ENCODE measurements at regions not wholly inside any gene's neighbourhood (a gene's known extent, or its start where the extent isn't known, plus 50 kb on each side); places are given as distances from the start of the nearest gene placed in this dataset.

DNA sequence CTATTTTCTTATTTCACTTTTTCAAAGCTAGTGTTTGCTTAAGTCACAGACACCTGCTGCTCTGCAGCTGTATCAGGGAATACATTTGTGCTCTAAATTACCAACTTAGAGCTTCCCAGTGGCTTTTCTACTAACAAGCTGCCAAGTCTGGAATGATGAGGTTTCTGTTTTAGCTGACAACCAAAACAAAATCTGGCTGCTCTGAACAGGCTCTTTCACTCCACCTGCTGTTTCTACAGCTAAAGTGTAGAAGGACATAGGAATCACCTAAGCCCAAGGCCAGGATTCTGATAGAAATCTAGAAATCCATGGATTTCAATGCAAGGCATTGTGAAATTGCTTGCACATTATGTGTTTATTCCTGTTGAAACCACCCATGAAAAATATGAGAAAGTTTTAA, 201.2 kb downstream of the SUCLG1 start:
- intact Hi-C loops (cut with micrococcal nuclease; ENCODE audit: unreplicated experiment): no loop called here
- Histone ChIP-seq H3K36me3 (ENCODE audit: control insufficient read depth, insufficient read depth, low read length) (no peaks in the 10 kb centered on the region), H3K4me1 (ENCODE audit: control insufficient read depth, insufficient read depth, low read length) (no peaks in the 10 kb centered on the region), H3K4me3 (ENCODE audit: low read depth in 2 of 2, low read length in 2 of 2) (no peak overlapping the region), H3K27ac (ENCODE audit: low read length) (no peak overlapping the region), H3K9me3 (ENCODE audit: control insufficient read depth, insufficient read depth, low read depth, low read length) (no peaks in the 10 kb centered on the region), H3K27me3 (ENCODE audit: control insufficient read depth, insufficient read depth, low read length) (no peaks in the 10 kb centered on the region)
- DNase-seq (ENCODE audit: low read depth, low spot score): no peak
- ATAC-seq: no peak
- CTCF ChIA-PET: no interaction called here
- POLR2A ChIA-PET: no interaction called here
- TF ChIP-seq SIN3A (IDR thresholded peaks at IDR 0.05; ENCODE audit: borderline replicate concordance, insufficient read depth, low read depth, low read length): no peak
- TF ChIP-seq, protein P1, sequence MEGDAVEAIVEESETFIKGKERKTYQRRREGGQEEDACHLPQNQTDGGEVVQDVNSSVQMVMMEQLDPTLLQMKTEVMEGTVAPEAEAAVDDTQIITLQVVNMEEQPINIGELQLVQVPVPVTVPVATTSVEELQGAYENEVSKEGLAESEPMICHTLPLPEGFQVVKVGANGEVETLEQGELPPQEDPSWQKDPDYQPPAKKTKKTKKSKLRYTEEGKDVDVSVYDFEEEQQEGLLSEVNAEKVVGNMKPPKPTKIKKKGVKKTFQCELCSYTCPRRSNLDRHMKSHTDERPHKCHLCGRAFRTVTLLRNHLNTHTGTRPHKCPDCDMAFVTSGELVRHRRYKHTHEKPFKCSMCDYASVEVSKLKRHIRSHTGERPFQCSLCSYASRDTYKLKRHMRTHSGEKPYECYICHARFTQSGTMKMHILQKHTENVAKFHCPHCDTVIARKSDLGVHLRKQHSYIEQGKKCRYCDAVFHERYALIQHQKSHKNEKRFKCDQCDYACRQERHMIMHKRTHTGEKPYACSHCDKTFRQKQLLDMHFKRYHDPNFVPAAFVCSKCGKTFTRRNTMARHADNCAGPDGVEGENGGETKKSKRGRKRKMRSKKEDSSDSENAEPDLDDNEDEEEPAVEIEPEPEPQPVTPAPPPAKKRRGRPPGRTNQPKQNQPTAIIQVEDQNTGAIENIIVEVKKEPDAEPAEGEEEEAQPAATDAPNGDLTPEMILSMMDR (IDR thresholded peaks at IDR 0.05): peak; percentile 21; the same call in 1 of the 2 replicates
- TF ChIP-seq, protein P2, sequence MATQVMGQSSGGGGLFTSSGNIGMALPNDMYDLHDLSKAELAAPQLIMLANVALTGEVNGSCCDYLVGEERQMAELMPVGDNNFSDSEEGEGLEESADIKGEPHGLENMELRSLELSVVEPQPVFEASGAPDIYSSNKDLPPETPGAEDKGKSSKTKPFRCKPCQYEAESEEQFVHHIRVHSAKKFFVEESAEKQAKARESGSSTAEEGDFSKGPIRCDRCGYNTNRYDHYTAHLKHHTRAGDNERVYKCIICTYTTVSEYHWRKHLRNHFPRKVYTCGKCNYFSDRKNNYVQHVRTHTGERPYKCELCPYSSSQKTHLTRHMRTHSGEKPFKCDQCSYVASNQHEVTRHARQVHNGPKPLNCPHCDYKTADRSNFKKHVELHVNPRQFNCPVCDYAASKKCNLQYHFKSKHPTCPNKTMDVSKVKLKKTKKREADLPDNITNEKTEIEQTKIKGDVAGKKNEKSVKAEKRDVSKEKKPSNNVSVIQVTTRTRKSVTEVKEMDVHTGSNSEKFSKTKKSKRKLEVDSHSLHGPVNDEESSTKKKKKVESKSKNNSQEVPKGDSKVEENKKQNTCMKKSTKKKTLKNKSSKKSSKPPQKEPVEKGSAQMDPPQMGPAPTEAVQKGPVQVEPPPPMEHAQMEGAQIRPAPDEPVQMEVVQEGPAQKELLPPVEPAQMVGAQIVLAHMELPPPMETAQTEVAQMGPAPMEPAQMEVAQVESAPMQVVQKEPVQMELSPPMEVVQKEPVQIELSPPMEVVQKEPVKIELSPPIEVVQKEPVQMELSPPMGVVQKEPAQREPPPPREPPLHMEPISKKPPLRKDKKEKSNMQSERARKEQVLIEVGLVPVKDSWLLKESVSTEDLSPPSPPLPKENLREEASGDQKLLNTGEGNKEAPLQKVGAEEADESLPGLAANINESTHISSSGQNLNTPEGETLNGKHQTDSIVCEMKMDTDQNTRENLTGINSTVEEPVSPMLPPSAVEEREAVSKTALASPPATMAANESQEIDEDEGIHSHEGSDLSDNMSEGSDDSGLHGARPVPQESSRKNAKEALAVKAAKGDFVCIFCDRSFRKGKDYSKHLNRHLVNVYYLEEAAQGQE (IDR thresholded peaks at IDR 0.05; ENCODE audit: insufficient read depth in 1 of 2, low read depth in 2 of 2, low read length in 1 of 2): no peak
- in situ Hi-C loops (cut with HindIII; ENCODE audit: low pct_unique_long_range_greater_than_20kb, low sequenced_read_pairs): no loop called here
- BruUV-seq (replicated peaks): no TSS peak

DNA sequence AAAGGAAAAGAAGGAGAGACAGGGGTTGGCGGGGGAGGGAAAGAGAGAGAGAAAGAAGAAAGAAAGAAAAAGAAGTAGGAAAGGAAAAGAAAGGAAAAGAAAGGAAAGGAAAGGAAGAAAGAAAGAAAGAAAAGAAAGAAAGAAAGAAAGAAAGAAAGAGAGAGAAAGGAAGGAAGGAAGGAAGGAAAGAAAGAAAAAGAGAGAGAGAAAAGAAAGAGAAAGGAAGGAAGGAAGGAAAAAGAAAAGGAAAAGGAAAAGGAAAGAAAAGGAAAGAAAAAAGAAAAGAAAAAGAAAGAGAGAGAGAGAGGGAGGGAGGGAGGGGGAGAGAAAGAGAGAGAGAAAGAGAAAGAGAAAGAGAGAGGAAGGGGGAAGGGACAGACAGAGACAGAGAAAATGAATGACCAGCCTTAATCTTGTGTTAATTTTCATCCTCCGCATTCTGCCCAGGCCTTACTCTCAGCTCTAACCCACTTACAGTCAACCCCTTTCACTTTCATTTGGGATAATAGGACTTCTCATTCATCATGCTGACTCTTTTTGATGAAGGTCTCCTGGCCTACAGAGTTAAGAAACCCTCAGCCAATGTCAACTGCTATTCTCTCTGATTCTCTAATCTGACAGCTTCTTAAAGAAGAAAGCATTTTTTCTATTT, 207.3 kb downstream of the SUCLG1 start:
- H3K27me3 ChIP-seq (ENCODE audit: control insufficient read depth, insufficient read depth, low read length): no peaks in the 10 kb centered on the region
- no TSS peak for BruUV-seq (replicated peaks)
- no peak for DNase-seq (ENCODE audit: low read depth, low spot score)
- no peaks in the 10 kb centered on the region for H3K4me1 ChIP-seq (ENCODE audit: control insufficient read depth, insufficient read depth, low read length)
- ChIA-PET POLR2A (no interaction called here), CTCF (no interaction called here)
- no peaks in the 10 kb centered on the region for H3K9me3 ChIP-seq (ENCODE audit: control insufficient read depth, insufficient read depth, low read depth, low read length)
- no peak overlapping the region for H3K27ac ChIP-seq (ENCODE audit: low read length)
- H3K4me3 ChIP-seq (ENCODE audit: low read depth in 2 of 2, low read length in 2 of 2): no peak overlapping the region
- TF ChIP-seq SIN3A (IDR thresholded peaks at IDR 0.05; ENCODE audit: borderline replicate concordance, insufficient read depth, low read depth, low read length): no peak
- TF ChIP-seq TCF7L2 (IDR thresholded peaks at IDR 0.05; ENCODE audit: low read depth, low read length): no peak
- TF ChIP-seq, protein P2 (IDR thresholded peaks at IDR 0.05; ENCODE audit: insufficient read depth in 1 of 2, low read depth in 2 of 2, low read length in 1 of 2): no peak
- TF ChIP-seq POLR2AphosphoS5 (IDR thresholded peaks at IDR 0.05; ENCODE audit: low read depth, low read length): no peak
- TF ChIP-seq, protein P1 (IDR thresholded peaks at IDR 0.05): no peak
- intact Hi-C loops (cut with micrococcal nuclease; ENCODE audit: unreplicated experiment) (no loop called here), in situ Hi-C loops (cut with HindIII; ENCODE audit: low pct_unique_long_range_greater_than_20kb, low sequenced_read_pairs) (no loop called here)
- no peak for ATAC-seq
- H3K36me3 ChIP-seq (ENCODE audit: control insufficient read depth, insufficient read depth, low read length): no peaks in the 10 kb centered on the region

Measured in Panc1 (cell line).